ENCODE measurements at regions not wholly inside any gene's neighbourhood (a gene's known extent, or its start where the extent isn't known, plus 50 kb on each side); places are given as distances from the start of the nearest gene placed in this dataset.

- ATAC-seq (no peak), DNase-seq (no peak)
- ChIA-PET CTCF (no interaction called here), POLR2A (no interaction called here)
- intact Hi-C loops (cut with micrococcal nuclease), result no loop called here
- no peak overlapping the region for H3K27ac ChIP-seq (ENCODE audit: low read depth, low read length)
- Mint-ChIP-seq H3K27ac (no peak overlapping the region), H3K4me3 (no peak overlapping the region), H3K27me3 (no peaks in the 10 kb centered on the region), H3K36me3 (no peaks in the 10 kb centered on the region), H3K4me1 (no peaks in the 10 kb centered on the region), H3K9me3 (peaks cover 0 to 17% (median 3%) of the 10 kb centered on the region in 11 donors)
- no peaks in the 10 kb centered on the region for H3K36me3 ChIP-seq (ENCODE audit: control insufficient read depth in 2 of 3, insufficient read depth in 3 of 3, low read length in 3 of 3)
- no peaks in the 10 kb centered on the region for H3K9me3 ChIP-seq (ENCODE audit: control insufficient read depth in 2 of 3, low read length in 3 of 3)
- no peaks in the 10 kb centered on the region for H3K4me1 ChIP-seq (ENCODE audit: control insufficient read depth in 2 of 2, insufficient read depth in 2 of 2, low read length in 2 of 2)
- H3K4me3 ChIP-seq (ENCODE audit: low read length), result no peak overlapping the region
- H3K27me3 ChIP-seq (ENCODE audit: control insufficient read depth in 2 of 2, insufficient read depth in 2 of 2, low read length in 2 of 2), result no peaks in the 10 kb centered on the region
Measured at GRCh38 chr4:137707626-137708025, 175.3 kb upstream of the PCDH18 start.

- H3K9me3 Mint-ChIP-seq, result peaks cover 0 to 17% (median 3%) of the 10 kb centered on the region in 11 donors
- ChIA-PET CTCF (no interaction called here), POLR2A (no interaction called here)
- Histone ChIP-seq H3K27ac (ENCODE audit: low read depth, low read length) (no peak overlapping the region), H3K9me3 (ENCODE audit: control insufficient read depth in 2 of 3, low read length in 3 of 3) (no peaks in the 10 kb centered on the region), H3K36me3 (ENCODE audit: control insufficient read depth in 2 of 3, insufficient read depth in 3 of 3, low read length in 3 of 3) (no peaks in the 10 kb centered on the region), H3K27me3 (ENCODE audit: control insufficient read depth in 2 of 2, insufficient read depth in 2 of 2, low read length in 2 of 2) (no peaks in the 10 kb centered on the region), H3K4me3 (ENCODE audit: low read length) (no peak overlapping the region), H3K4me1 (ENCODE audit: control insufficient read depth in 2 of 2, insufficient read depth in 2 of 2, low read length in 2 of 2) (no peaks in the 10 kb centered on the region)
- intact Hi-C loops (cut with micrococcal nuclease), result no loop called here
- H3K27me3 Mint-ChIP-seq, result no peaks in the 10 kb centered on the region
- ATAC-seq (no peak), DNase-seq (no peak)
- no peak overlapping the region for H3K27ac Mint-ChIP-seq
- H3K4me3 Mint-ChIP-seq, result no peak overlapping the region
- no peaks in the 10 kb centered on the region for H3K4me1 Mint-ChIP-seq
- no peaks in the 10 kb centered on the region for H3K36me3 Mint-ChIP-seq
Measured at GRCh38 chr4:137707102-137707620, 174.9 kb upstream of the PCDH18 start.

DNA sequence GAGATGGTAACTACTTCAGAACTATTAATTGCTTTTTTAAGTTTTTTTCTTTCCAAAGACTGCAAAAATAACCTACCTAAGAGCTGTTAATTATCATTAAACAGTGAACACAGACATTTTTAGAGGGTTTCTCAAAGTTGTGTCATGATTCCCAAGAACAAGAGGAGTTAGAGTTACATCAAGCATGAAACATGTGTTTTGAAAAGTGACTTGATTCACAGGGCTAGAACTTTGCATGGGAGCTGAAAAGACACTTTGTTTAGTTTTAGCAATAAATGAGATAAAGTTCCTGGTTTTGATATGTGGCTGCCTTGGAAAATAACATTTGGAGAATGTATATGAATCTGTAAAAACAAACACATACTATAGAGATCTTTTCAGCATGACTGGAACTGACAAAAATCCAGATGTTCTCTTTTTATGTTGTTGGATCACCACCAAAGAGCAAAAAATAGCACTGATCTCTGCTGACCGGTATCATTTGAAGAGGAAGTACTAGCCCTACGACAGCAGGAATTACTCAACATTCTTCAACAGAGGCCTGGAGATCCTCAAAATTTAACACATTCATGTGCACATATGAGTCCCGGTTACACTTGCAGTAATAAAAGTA lies 173.0 kb upstream of the PCDH18 start:
- Mint-ChIP-seq H3K4me3 (no peak overlapping the region), H3K27me3 (no peaks in the 10 kb centered on the region), H3K9me3 (peaks cover 0 to 19% (median under 1%) of the 10 kb centered on the region in 11 donors), H3K27ac (no peak overlapping the region), H3K36me3 (no peaks in the 10 kb centered on the region), H3K4me1 (no peaks in the 10 kb centered on the region)
- H3K27me3 ChIP-seq (ENCODE audit: control insufficient read depth in 2 of 2, insufficient read depth in 2 of 2, low read length in 2 of 2), result no peaks in the 10 kb centered on the region
- no peaks in the 10 kb centered on the region for H3K9me3 ChIP-seq (ENCODE audit: control insufficient read depth in 2 of 3, low read length in 3 of 3)
- no peak for ATAC-seq
- no peaks in the 10 kb centered on the region for H3K4me1 ChIP-seq (ENCODE audit: control insufficient read depth in 2 of 2, insufficient read depth in 2 of 2, low read length in 2 of 2)
- no peak for DNase-seq
- CTCF ChIA-PET, result no interaction called here
- no peaks in the 10 kb centered on the region for H3K36me3 ChIP-seq (ENCODE audit: control insufficient read depth in 2 of 3, insufficient read depth in 3 of 3, low read length in 3 of 3)
- POLR2A ChIA-PET, result no interaction called here
- H3K27ac ChIP-seq (ENCODE audit: low read depth, low read length), result no peak overlapping the region
- intact Hi-C loops (cut with micrococcal nuclease), result no loop called here
- no peak overlapping the region for H3K4me3 ChIP-seq (ENCODE audit: low read length)

- no peak for ATAC-seq
- H3K4me1 Mint-ChIP-seq, result no peaks in the 10 kb centered on the region
- POLR2A ChIA-PET, result no interaction called here
Measured at GRCh38 chr4:137703195-137703594, 170.9 kb upstream of the PCDH18 start.

GRCh38 chr4:137702512-137702911 lies 170.2 kb upstream of the PCDH18 start:
- ATAC-seq, result no peak
- ChIA-PET CTCF (no interaction called here), POLR2A (no interaction called here)
- no peaks in the 10 kb centered on the region for H3K9me3 ChIP-seq (ENCODE audit: control insufficient read depth in 2 of 3, low read length in 3 of 3)
- H3K27ac ChIP-seq (ENCODE audit: low read depth, low read length), result no peak overlapping the region
- H3K4me3 ChIP-seq (ENCODE audit: low read length), result no peak overlapping the region
- Mint-ChIP-seq H3K27me3 (no peaks in the 10 kb centered on the region), H3K4me3 (no peak overlapping the region), H3K9me3 (peaks cover 0 to 22% (median 4%) of the 10 kb centered on the region in 11 donors), H3K27ac (no peak overlapping the region), H3K36me3 (no peaks in the 10 kb centered on the region), H3K4me1 (no peaks in the 10 kb centered on the region)
- intact Hi-C loops (cut with micrococcal nuclease), result no loop called here
- no peak for DNase-seq
- H3K4me1 ChIP-seq (ENCODE audit: control insufficient read depth in 2 of 2, insufficient read depth in 2 of 2, low read length in 2 of 2), result no peaks in the 10 kb centered on the region
- no peaks in the 10 kb centered on the region for H3K36me3 ChIP-seq (ENCODE audit: control insufficient read depth in 2 of 3, insufficient read depth in 3 of 3, low read length in 3 of 3)
- no peaks in the 10 kb centered on the region for H3K27me3 ChIP-seq (ENCODE audit: control insufficient read depth in 2 of 2, insufficient read depth in 2 of 2, low read length in 2 of 2)

More at GRCh38 chr4:137703195-137703594, 170.9 kb upstream of the PCDH18 start:
- H3K27ac Mint-ChIP-seq, result no peak overlapping the region
- Histone ChIP-seq H3K36me3 (ENCODE audit: control insufficient read depth in 2 of 3, insufficient read depth in 3 of 3, low read length in 3 of 3) (no peaks in the 10 kb centered on the region), H3K27ac (ENCODE audit: low read depth, low read length) (no peak overlapping the region), H3K27me3 (ENCODE audit: control insufficient read depth in 2 of 2, insufficient read depth in 2 of 2, low read length in 2 of 2) (no peaks in the 10 kb centered on the region), H3K4me3 (ENCODE audit: low read length) (no peak overlapping the region), H3K4me1 (ENCODE audit: control insufficient read depth in 2 of 2, insufficient read depth in 2 of 2, low read length in 2 of 2) (no peaks in the 10 kb centered on the region), H3K9me3 (ENCODE audit: control insufficient read depth in 2 of 3, low read length in 3 of 3) (no peaks in the 10 kb centered on the region)
- DNase-seq, result no peak
- intact Hi-C loops (cut with micrococcal nuclease), result no loop called here
- H3K36me3 Mint-ChIP-seq, result no peaks in the 10 kb centered on the region
- H3K4me3 Mint-ChIP-seq, result no peak overlapping the region
- CTCF ChIA-PET, result no interaction called here
- H3K27me3 Mint-ChIP-seq, result no peaks in the 10 kb centered on the region
- peaks cover 0 to 23% (median 5%) of the 10 kb centered on the region in 11 donors for H3K9me3 Mint-ChIP-seq

DNA sequence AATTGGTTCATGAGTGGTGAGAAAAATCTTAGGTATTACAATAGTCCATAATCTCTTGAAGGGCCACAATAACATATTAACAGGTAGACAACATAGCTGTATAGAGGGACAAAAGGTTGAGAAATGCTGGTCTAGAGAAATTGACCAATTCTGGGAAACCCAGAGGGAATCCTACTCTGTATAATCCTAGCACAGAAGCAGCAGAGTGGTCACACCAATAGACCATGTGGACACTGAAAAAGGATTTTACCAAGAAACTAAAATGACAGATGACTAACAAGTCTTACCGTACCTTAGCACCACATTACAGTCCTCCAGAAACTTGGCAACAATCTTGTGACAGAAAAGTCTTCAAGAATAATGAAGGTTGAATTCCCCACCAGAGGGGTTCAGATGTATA lies 169.1 kb upstream of the PCDH18 start:
- Histone ChIP-seq H3K36me3 (ENCODE audit: control insufficient read depth in 2 of 3, insufficient read depth in 3 of 3, low read length in 3 of 3) (no peaks in the 10 kb centered on the region), H3K27ac (ENCODE audit: low read depth, low read length) (no peak overlapping the region), H3K4me1 (ENCODE audit: control insufficient read depth in 2 of 2, insufficient read depth in 2 of 2, low read length in 2 of 2) (no peaks in the 10 kb centered on the region), H3K27me3 (ENCODE audit: control insufficient read depth in 2 of 2, insufficient read depth in 2 of 2, low read length in 2 of 2) (no peaks in the 10 kb centered on the region), H3K4me3 (ENCODE audit: low read length) (no peak overlapping the region), H3K9me3 (ENCODE audit: control insufficient read depth in 2 of 3, low read length in 3 of 3) (no peaks in the 10 kb centered on the region)
- DNase-seq, result no peak
- ChIA-PET CTCF (no interaction called here), POLR2A (no interaction called here)
- Mint-ChIP-seq H3K4me1 (no peaks in the 10 kb centered on the region), H3K27me3 (no peaks in the 10 kb centered on the region), H3K4me3 (no peak overlapping the region), H3K9me3 (peaks cover 0 to 18% (median 5%) of the 10 kb centered on the region in 11 donors), H3K27ac (no peak overlapping the region), H3K36me3 (no peaks in the 10 kb centered on the region)
- ATAC-seq, result no peak
- intact Hi-C loops (cut with micrococcal nuclease), result no loop called here

GRCh38 chr4:137700751-137701150 lies 168.5 kb upstream of the PCDH18 start:
- no peaks in the 10 kb centered on the region for H3K27me3 Mint-ChIP-seq
- H3K36me3 Mint-ChIP-seq, result no peaks in the 10 kb centered on the region
- H3K4me3 Mint-ChIP-seq, result no peak overlapping the region
- DNase-seq (no peak), ATAC-seq (no peak)
- Histone ChIP-seq H3K27me3 (ENCODE audit: control insufficient read depth in 2 of 2, insufficient read depth in 2 of 2, low read length in 2 of 2) (no peaks in the 10 kb centered on the region), H3K4me3 (ENCODE audit: low read length) (no peak overlapping the region), H3K9me3 (ENCODE audit: control insufficient read depth in 2 of 3, low read length in 3 of 3) (no peaks in the 10 kb centered on the region), H3K4me1 (ENCODE audit: control insufficient read depth in 2 of 2, insufficient read depth in 2 of 2, low read length in 2 of 2) (no peaks in the 10 kb centered on the region), H3K36me3 (ENCODE audit: control insufficient read depth in 2 of 3, insufficient read depth in 3 of 3, low read length in 3 of 3) (no peaks in the 10 kb centered on the region), H3K27ac (ENCODE audit: low read depth, low read length) (no peak overlapping the region)
- H3K4me1 Mint-ChIP-seq, result no peaks in the 10 kb centered on the region
- POLR2A ChIA-PET, result no interaction called here
- intact Hi-C loops (cut with micrococcal nuclease), result no loop called here
- peaks cover 0 to 18% (median 3%) of the 10 kb centered on the region in 11 donors for H3K9me3 Mint-ChIP-seq
- H3K27ac Mint-ChIP-seq, result no peak overlapping the region
- CTCF ChIA-PET, result no interaction called here
